ENCODE measurements at regions not wholly inside any gene's neighbourhood (a gene's known extent, or its start where the extent isn't known, plus 50 kb on each side); places are given as distances from the start of the nearest gene placed in this dataset.

- ATAC-seq = no peak
- POLR2A ChIA-PET = no interaction called here
- Histone ChIP-seq H3K4me1 (no peaks in the 10 kb centered on the region), H3K9me3 (no peaks in the 10 kb centered on the region), H3K4me2 (no peak overlapping the region), H3K4me3 (no peak overlapping the region), H3K27ac (no peak overlapping the region)
- FAIRE-seq = no peak
- CTCF ChIA-PET = no interaction called here
- no peak for DNase-seq (ENCODE audit: low read depth in 1 of 2, low spot score in 1 of 2)
- 13% methylated on average over 6 of the region's 6 CpGs for WGBS (ENCODE audit: missing lambda C conversion rate)
- no peak for TF ChIP-seq MYC (IDR thresholded peaks at IDR 0.05; ENCODE audit: borderline replicate concordance, low read length)
Observed at GRCh38 chr13:81304121-81304659, 963.3 kb upstream of the SPRY2 start.

- WGBS (ENCODE audit: missing lambda C conversion rate) = 37% methylated on average over 2 of the region's 2 CpGs
- POLR2A ChIA-PET = no interaction called here
- Histone ChIP-seq H3K4me2 (no peak overlapping the region), H3K4me3 (no peak overlapping the region), H3K9me3 (no peaks in the 10 kb centered on the region), H3K4me1 (no peaks in the 10 kb centered on the region), H3K27ac (no peak overlapping the region)
- no peak for FAIRE-seq
- TF ChIP-seq HOXB13 (CRISPR knock-in tag; IDR thresholded peaks at IDR 0.05; ENCODE audit: low read depth) (no peak), FOSL2 (IDR thresholded peaks at IDR 0.05) (no peak), FOSL2 (CRISPR knock-in tag; IDR thresholded peaks at IDR 0.05) (no peak), CHD4 (IDR thresholded peaks at IDR 0.05; ENCODE audit: borderline replicate concordance) (no peak), HOXB5 (CRISPR knock-in tag; IDR thresholded peaks at IDR 0.05) (no peak), FOXS1 (CRISPR knock-in tag; IDR thresholded peaks at IDR 0.05) (no peak), JUNB (IDR thresholded peaks at IDR 0.05) (no peak), ESRRA (IDR thresholded peaks at IDR 0.05; ENCODE audit: borderline replicate concordance, low read length) (no peak)
- CTCF ChIA-PET = interaction anchor here (0.9 kb wide), 1 partner anchor 11 kb away, joined by 3 read pairs; no protein-coding TSS in a partner anchor
- no peak for ATAC-seq
- DNase-seq (ENCODE audit: low read depth in 1 of 2, low spot score in 1 of 2) = no peak
Observed at GRCh38 chr13:81302677-81303076, 961.8 kb upstream of the SPRY2 start.

DNA sequence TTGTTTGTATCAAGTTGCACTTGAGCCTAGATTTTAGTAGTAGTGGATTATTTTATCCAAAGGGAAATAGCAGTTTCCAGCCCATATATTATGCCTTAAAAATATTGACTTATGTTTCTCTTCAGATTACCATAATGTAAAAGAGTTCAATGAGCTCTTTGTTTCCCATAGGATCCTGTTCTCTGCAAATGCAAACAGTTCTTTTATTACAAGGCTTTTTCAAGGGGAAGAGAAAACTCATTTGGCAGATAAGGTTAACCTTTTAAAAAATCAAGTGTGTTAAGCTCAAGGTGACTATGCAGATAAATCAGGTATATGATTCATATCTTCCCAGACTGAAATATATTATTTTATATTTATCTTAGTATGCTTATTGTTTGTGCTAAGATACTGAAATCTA, 961.2 kb upstream of the SPRY2 start:
- DNase-seq (ENCODE audit: low read depth in 1 of 2, low spot score in 1 of 2) (no peak), ATAC-seq (no peak), FAIRE-seq (no peak)
- no peak overlapping the region for H3K4me3 ChIP-seq
- no peak overlapping the region for H3K27ac ChIP-seq
- H3K9me3 ChIP-seq = no peaks in the 10 kb centered on the region
- POLR2A ChIA-PET = no interaction called here
- H3K4me1 ChIP-seq = no peaks in the 10 kb centered on the region
- no peak overlapping the region for H3K4me2 ChIP-seq
- CTCF ChIA-PET = interaction anchor here (0.9 kb wide), 1 partner anchor 11 kb away, joined by 3 read pairs; no protein-coding TSS in a partner anchor
- TF ChIP-seq ZC3H11A (IDR thresholded peaks at IDR 0.05) (no peak), HOXB5 (CRISPR knock-in tag; IDR thresholded peaks at IDR 0.05) (no peak), FOSL2 (IDR thresholded peaks at IDR 0.05) (no peak), FOSL2 (CRISPR knock-in tag; IDR thresholded peaks at IDR 0.05) (no peak)

DNA sequence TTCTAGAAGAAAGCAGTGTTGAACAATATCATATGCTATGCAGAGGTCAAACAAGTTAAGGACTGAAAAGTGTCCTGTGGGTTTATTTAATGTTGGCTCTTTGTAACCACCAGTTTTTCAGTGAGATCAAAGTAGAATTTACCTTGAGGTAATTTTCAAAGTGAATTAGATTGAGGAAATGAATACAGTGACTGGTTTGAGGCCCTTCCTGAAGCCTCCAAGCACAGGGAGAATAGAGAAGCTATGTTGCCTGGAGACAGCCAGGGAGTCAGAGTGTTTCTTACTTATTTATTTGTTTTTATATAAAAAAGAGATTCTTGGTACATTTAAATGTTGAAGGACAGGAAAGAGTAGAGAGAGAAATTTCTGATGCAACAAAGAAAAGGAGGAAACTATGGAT, 954.3 kb upstream of the SPRY2 start:
- ChIA-PET POLR2A (no interaction called here), CTCF (no interaction called here)
- no peak for FAIRE-seq

More for the DNA sequence above, 954.3 kb upstream of the SPRY2 start:
- H3K4me1 ChIP-seq = no peaks in the 10 kb centered on the region
- DNase-seq (ENCODE audit: low read depth in 1 of 2, low spot score in 1 of 2) (no peak), ATAC-seq (no peak)
- no peak for TF ChIP-seq ELK1 (IDR thresholded peaks at IDR 0.05; ENCODE audit: low read depth, low read length)
- TF ChIP-seq FOSB (CRISPR knock-in tag; IDR thresholded peaks at IDR 0.05) = no peak
- no peak for TF ChIP-seq MAX (IDR thresholded peaks at IDR 0.05)
- no peak for TF ChIP-seq JUNB (IDR thresholded peaks at IDR 0.05)
- no peak for TF ChIP-seq NFE2L2 (conservative IDR thresholded peaks at IDR 0.05; ENCODE audit: low read length)
- TF ChIP-seq RAD21 (conservative IDR thresholded peaks at IDR 0.05 in 1 of 2, IDR thresholded peaks at IDR 0.05 in 1 of 2) = no peak
- no peak for TF ChIP-seq FOXS1 (CRISPR knock-in tag; IDR thresholded peaks at IDR 0.05)
- TF ChIP-seq, protein P1, sequence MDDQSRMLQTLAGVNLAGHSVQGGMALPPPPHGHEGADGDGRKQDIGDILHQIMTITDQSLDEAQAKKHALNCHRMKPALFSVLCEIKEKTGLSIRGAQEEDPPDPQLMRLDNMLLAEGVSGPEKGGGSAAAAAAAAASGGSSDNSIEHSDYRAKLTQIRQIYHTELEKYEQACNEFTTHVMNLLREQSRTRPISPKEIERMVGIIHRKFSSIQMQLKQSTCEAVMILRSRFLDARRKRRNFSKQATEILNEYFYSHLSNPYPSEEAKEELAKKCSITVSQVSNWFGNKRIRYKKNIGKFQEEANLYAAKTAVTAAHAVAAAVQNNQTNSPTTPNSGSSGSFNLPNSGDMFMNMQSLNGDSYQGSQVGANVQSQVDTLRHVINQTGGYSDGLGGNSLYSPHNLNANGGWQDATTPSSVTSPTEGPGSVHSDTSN (IDR thresholded peaks at IDR 0.05) = no peak
- TF ChIP-seq HOXA7 (CRISPR knock-in tag; IDR thresholded peaks at IDR 0.05) = no peak
- no peak for TF ChIP-seq HDAC2 (IDR thresholded peaks at IDR 0.05)
- no peak for TF ChIP-seq GATA3 (IDR thresholded peaks at IDR 0.05; ENCODE audit: borderline replicate concordance)
- TF ChIP-seq ZNF302 (CRISPR knock-in tag; IDR thresholded peaks at IDR 0.05) = no peak
- TF ChIP-seq, protein P2, sequence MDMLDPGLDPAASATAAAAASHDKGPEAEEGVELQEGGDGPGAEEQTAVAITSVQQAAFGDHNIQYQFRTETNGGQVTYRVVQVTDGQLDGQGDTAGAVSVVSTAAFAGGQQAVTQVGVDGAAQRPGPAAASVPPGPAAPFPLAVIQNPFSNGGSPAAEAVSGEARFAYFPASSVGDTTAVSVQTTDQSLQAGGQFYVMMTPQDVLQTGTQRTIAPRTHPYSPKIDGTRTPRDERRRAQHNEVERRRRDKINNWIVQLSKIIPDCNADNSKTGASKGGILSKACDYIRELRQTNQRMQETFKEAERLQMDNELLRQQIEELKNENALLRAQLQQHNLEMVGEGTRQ (IDR thresholded peaks at IDR 0.05) = no peak
- TF ChIP-seq CBX8 (IDR thresholded peaks at IDR 0.05) = no peak
- TF ChIP-seq RCOR1 (IDR thresholded peaks at IDR 0.05; ENCODE audit: low read depth, low read length) = no peak
- TF ChIP-seq, protein P3, sequence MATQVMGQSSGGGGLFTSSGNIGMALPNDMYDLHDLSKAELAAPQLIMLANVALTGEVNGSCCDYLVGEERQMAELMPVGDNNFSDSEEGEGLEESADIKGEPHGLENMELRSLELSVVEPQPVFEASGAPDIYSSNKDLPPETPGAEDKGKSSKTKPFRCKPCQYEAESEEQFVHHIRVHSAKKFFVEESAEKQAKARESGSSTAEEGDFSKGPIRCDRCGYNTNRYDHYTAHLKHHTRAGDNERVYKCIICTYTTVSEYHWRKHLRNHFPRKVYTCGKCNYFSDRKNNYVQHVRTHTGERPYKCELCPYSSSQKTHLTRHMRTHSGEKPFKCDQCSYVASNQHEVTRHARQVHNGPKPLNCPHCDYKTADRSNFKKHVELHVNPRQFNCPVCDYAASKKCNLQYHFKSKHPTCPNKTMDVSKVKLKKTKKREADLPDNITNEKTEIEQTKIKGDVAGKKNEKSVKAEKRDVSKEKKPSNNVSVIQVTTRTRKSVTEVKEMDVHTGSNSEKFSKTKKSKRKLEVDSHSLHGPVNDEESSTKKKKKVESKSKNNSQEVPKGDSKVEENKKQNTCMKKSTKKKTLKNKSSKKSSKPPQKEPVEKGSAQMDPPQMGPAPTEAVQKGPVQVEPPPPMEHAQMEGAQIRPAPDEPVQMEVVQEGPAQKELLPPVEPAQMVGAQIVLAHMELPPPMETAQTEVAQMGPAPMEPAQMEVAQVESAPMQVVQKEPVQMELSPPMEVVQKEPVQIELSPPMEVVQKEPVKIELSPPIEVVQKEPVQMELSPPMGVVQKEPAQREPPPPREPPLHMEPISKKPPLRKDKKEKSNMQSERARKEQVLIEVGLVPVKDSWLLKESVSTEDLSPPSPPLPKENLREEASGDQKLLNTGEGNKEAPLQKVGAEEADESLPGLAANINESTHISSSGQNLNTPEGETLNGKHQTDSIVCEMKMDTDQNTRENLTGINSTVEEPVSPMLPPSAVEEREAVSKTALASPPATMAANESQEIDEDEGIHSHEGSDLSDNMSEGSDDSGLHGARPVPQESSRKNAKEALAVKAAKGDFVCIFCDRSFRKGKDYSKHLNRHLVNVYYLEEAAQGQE (IDR thresholded peaks at IDR 0.05) = no peak
- TF ChIP-seq RARB (CRISPR knock-in tag; IDR thresholded peaks at IDR 0.05) = no peak
- H3K4me3 ChIP-seq = no peak overlapping the region
- no peaks in the 10 kb centered on the region for H3K9me3 ChIP-seq
- no peak overlapping the region for H3K27ac ChIP-seq
- H3K4me2 ChIP-seq = no peak overlapping the region

Measured in A549 (cell line).